GM12878 (cell line): ENCODE measurements at regions not wholly inside any gene's neighbourhood (a gene's known extent, or its start where the extent isn't known, plus 50 kb on each side); places are given as distances from the start of the nearest gene placed in this dataset.
"Not testable (repeated sequence)": the region's sequence is repeated elsewhere in the genome, so short reads cannot be mapped to it uniquely, and the experiment has no call there.

Experiments used
- ATAC-seq: fragments of 200-7000 bp; cut with Tn5 transposase; 3 replicates; pipeline ENCODE4 v1.9.1; 2020; ENCODE audit warnings: mild to moderate bottlenecking, moderate library complexity
- BruUV-seq: library from RNA; stranded (reverse); fragments of 400-500 nt; replicated peaks from 2 replicates; lab custom pipeline; 2021; lab: Mats Ljungman, UMichigan
- CTCF ChIA-PET: fragments of 300-600 bp; sonication (Branson Sonifier 250); formaldehyde crosslinking; extraction: SDS; loops from one replicate; lab custom pipeline; 2021; ENCODE audit warnings: inconsistent platforms; lab: Yijun Ruan, JAX
- POLR2A ChIA-PET: fragments of 350-600 bp; formaldehyde crosslinking; extraction: SDS; loops from one replicate; lab custom pipeline; 2021; ENCODE audit warnings: inconsistent platforms; lab: Charles Lee
- RAD21 ChIA-PET: fragments of 300-600 bp; sonication (Branson Sonifier 250); formaldehyde crosslinking; loops from one replicate; lab custom pipeline; 2023; ENCODE audit warnings: antibody characterized with exemption; ENCODE audit not compliant: unreplicated experiment; lab: Charles Lee
- SMC1A ChIA-PET: fragments of 300-600 bp; sonication (Branson Sonifier 250); formaldehyde crosslinking; loops from one replicate; lab custom pipeline; 2023; ENCODE audit not compliant: unreplicated experiment, uncharacterized antibody; lab: Charles Lee
- DNase-seq: peaks from one replicate; pipeline ENCODE4 v3.0.0-alpha.2; 2011; ENCODE audit warnings: low read depth, low spot score
- FAIRE-seq: peaks from 3 replicates; lab custom pipeline; 2011; peaks lifted over from hg19 to GRCh38; lab: Jason Lieb, UNC
- H2AFZ ChIP-seq: 2 replicates; pipeline ENCODE4 v1.6.0; 2011; ENCODE audit warnings: low read depth, low read length, control low read depth; ENCODE audit not compliant: control insufficient read depth
- H3K27ac ChIP-seq: 2 replicates; pipeline ENCODE4 v1.5.1; 2011; ENCODE audit warnings: control low read depth; ENCODE audit not compliant: control insufficient read depth, insufficient read depth
- H3K27me3 ChIP-seq, 2 experiments: replicated peaks in 1 of 2; 2 replicates each; pipeline versions ENCODE4 v1.6.0 to v1.6.1; 2011; ENCODE audit warnings: low read length in 1 of 2; ENCODE audit not compliant: control insufficient read depth in 2 of 2, insufficient read depth in 2 of 2
- H3K36me3 ChIP-seq, 2 experiments: 2 replicates each; pipeline ENCODE4 v1.5.1; 2011; ENCODE audit warnings: low read length in 1 of 2; ENCODE audit not compliant: control insufficient read depth in 2 of 2, insufficient read depth in 2 of 2
- H3K4me1 ChIP-seq: 2 replicates; pipeline ENCODE4 v1.6.1; 2011; ENCODE audit warnings: mild to moderate bottlenecking, low read length, moderate library complexity, mixed read lengths; ENCODE audit not compliant: control insufficient read depth, insufficient read depth
- H3K4me2 ChIP-seq: 2 replicates; pipeline ENCODE4 v1.6.0; 2011; ENCODE audit warnings: control low read depth; ENCODE audit not compliant: control insufficient read depth, insufficient read depth
- H3K4me3 ChIP-seq: fragments of 200-600 bp; sonication (generic); 2 replicates; pipeline ENCODE4 v1.5.1; 2016
- H3K79me2 ChIP-seq: 2 replicates; pipeline ENCODE4 v1.6.0; 2011; ENCODE audit warnings: low read length; ENCODE audit not compliant: control insufficient read depth, insufficient read depth
- H3K9ac ChIP-seq: 2 replicates; pipeline ENCODE4 v1.8.0; 2011; ENCODE audit warnings: low read length, control low read depth, mixed read lengths; ENCODE audit not compliant: control insufficient read depth, insufficient read depth
- H3K9me3 ChIP-seq: replicated peaks from 3 replicates; pipeline ENCODE4 v1.5.1; 2011; ENCODE audit warnings: mild to moderate bottlenecking, low read length; ENCODE audit not compliant: control insufficient read depth, insufficient read depth
- H4K20me1 ChIP-seq: 2 replicates; pipeline ENCODE4 v1.6.0; 2011; ENCODE audit not compliant: control insufficient read depth, insufficient read depth
- WGBS: methylation state at CpG from one replicate; pipeline ENCODE4 v1.1.6; 2016; ENCODE audit warnings: low lambda C conversion rate; ENCODE audit not compliant: insufficient replicate concordance, insufficient coverage; ENCODE audit errors: missing lambda C conversion rate; 5-methylcytosine and 5-hydroxymethylcytosine counted together
- in situ Hi-C: fragments of 300-500 bp; cut with MboI; formaldehyde crosslinking; loops from 9 replicates; pipeline ENCODE4 v1.14.3; 2018; ENCODE audit warnings: mixed read lengths
- intact Hi-C: fragments of 100-400 bp; cut with micrococcal nuclease; formaldehyde crosslinking; loops from one replicate; pipeline ENCODE4 v1.14.2; 2022; ENCODE audit not compliant: unreplicated experiment

- H3K27me3 ChIP-seq, H3K4me1 ChIP-seq, intact Hi-C loops, BruUV-seq, H3K4me2 ChIP-seq, CTCF ChIA-PET, in situ Hi-C loops, FAIRE-seq, H3K9me3 ChIP-seq, H3K36me3 ChIP-seq, H3K9ac ChIP-seq, ATAC-seq, H3K79me2 ChIP-seq, H3K4me3 ChIP-seq, SMC1A ChIA-PET, H2AFZ ChIP-seq, RAD21 ChIA-PET, POLR2A ChIA-PET, H3K27ac ChIP-seq, H4K20me1 ChIP-seq, DNase-seq: not testable (repeated sequence)
- 64% methylated on average over 3 of the region's 4 CpGs for WGBS
Measured at GRCh38 chr11:71705738-71706432, 123.2 kb upstream of the KRTAP5-11 start.

- SMC1A ChIA-PET, ATAC-seq, BruUV-seq, RAD21 ChIA-PET, in situ Hi-C loops, H4K20me1 ChIP-seq, H3K4me1 ChIP-seq, H3K4me2 ChIP-seq, H3K27me3 ChIP-seq, H3K9me3 ChIP-seq, POLR2A ChIA-PET, H3K4me3 ChIP-seq, H2AFZ ChIP-seq, H3K27ac ChIP-seq, H3K79me2 ChIP-seq, intact Hi-C loops, CTCF ChIA-PET, FAIRE-seq, H3K9ac ChIP-seq, DNase-seq, H3K36me3 ChIP-seq: not testable (repeated sequence)
- 71% methylated on average over 12 of the region's 12 CpGs for WGBS
Measured at GRCh38 chr11:71707083-71707482, 124.4 kb upstream of the KRTAP5-11 start.

GRCh38 chr11:71709541-71709940 lies 123.5 kb upstream of the DEFB108B start:
- SMC1A ChIA-PET, ATAC-seq, H3K27me3 ChIP-seq, POLR2A ChIA-PET, H3K79me2 ChIP-seq, H3K27ac ChIP-seq, H3K36me3 ChIP-seq, DNase-seq, in situ Hi-C loops, H4K20me1 ChIP-seq, H3K4me2 ChIP-seq, H2AFZ ChIP-seq, H3K4me3 ChIP-seq, CTCF ChIA-PET, intact Hi-C loops, H3K4me1 ChIP-seq, BruUV-seq, H3K9me3 ChIP-seq, H3K9ac ChIP-seq, FAIRE-seq, RAD21 ChIA-PET: not testable (repeated sequence)
- WGBS: 90% methylated on average over 6 of the region's 6 CpGs
